Bronchial epithelial cell (primary cell): ENCODE measurements at regions not wholly inside any gene's neighbourhood (a gene's known extent, or its start where the extent isn't known, plus 50 kb on each side); places are given as distances from the start of the nearest gene placed in this dataset.

Experiments used
- DNase-seq: peaks from one replicate; pipeline ENCODE4 v3.0.0-alpha.2; 2010; ENCODE audit warnings: low read depth
- FAIRE-seq: peaks from 2 replicates; lab custom pipeline; 2011; peaks lifted over from hg19 to GRCh38; lab: Jason Lieb, UNC
- H3K27me3 ChIP-seq: 2 replicates; pipeline ENCODE4 v1.5.1; 2011; ENCODE audit warnings: low read length; ENCODE audit not compliant: control insufficient read depth, insufficient read depth
- H3K36me3 ChIP-seq: 2 replicates; pipeline ENCODE4 v1.5.1; 2011; ENCODE audit warnings: low read length; ENCODE audit not compliant: control insufficient read depth, insufficient read depth
- H3K4me3 ChIP-seq: 2 replicates; pipeline ENCODE4 v1.5.1; 2011; ENCODE audit warnings: mild to moderate bottlenecking, low read depth, low read length, control low read depth
- CTCF ChIP-seq: IDR thresholded peaks from 2 replicates; pipeline ENCODE4 v1.5.1; 2011; ENCODE audit warnings: mild to moderate bottlenecking, moderate library complexity, low read length, control low read depth, inconsistent platforms; ENCODE audit not compliant: insufficient read depth, severe bottlenecking

GRCh38 chr18:73807551-73808192 lies 340.0 kb downstream of the FBXO15 start:
- Histone ChIP-seq H3K27me3 (peaks cover 2% of the 10 kb centered on the region), H3K36me3 (no peaks in the 10 kb centered on the region), H3K4me3 (no peak overlapping the region)
- no peak for FAIRE-seq
- DNase-seq = no peak
- TF ChIP-seq CTCF = no peak

- Histone ChIP-seq H3K27me3 (no peaks in the 10 kb centered on the region), H3K36me3 (no peaks in the 10 kb centered on the region), H3K4me3 (no peak overlapping the region)
- DNase-seq (no peak), FAIRE-seq (no peak)
- no peak for TF ChIP-seq CTCF
Observed at GRCh38 chr18:73805991-73806390, 341.6 kb downstream of the FBXO15 start.

GRCh38 chr18:73797419-73797818 lies 350.2 kb downstream of the FBXO15 start:
- Histone ChIP-seq H3K36me3 (no peaks in the 10 kb centered on the region), H3K4me3 (no peak overlapping the region), H3K27me3 (no peaks in the 10 kb centered on the region)
- TF ChIP-seq CTCF = no peak
- DNase-seq (no peak), FAIRE-seq (no peak)

- Histone ChIP-seq H3K4me3 (no peak overlapping the region), H3K27me3 (no peaks in the 10 kb centered on the region), H3K36me3 (no peaks in the 10 kb centered on the region)
- DNase-seq (peak; percentile 74), FAIRE-seq (no peak)
- no peak for TF ChIP-seq CTCF
Observed at GRCh38 chr18:73793386-73793785, 354.2 kb downstream of the FBXO15 start.

- H3K27me3 ChIP-seq = no peaks in the 10 kb centered on the region
- FAIRE-seq (no peak), DNase-seq (no peak)
- no peaks in the 10 kb centered on the region for H3K36me3 ChIP-seq
- TF ChIP-seq CTCF = no peak
- no peak overlapping the region for H3K4me3 ChIP-seq
Observed at GRCh38 chr18:73791081-73791480, 356.6 kb downstream of the FBXO15 start.

- Histone ChIP-seq H3K27me3 (no peaks in the 10 kb centered on the region), H3K36me3 (no peaks in the 10 kb centered on the region), H3K4me3 (no peak overlapping the region)
- no peak for TF ChIP-seq CTCF
- FAIRE-seq = no peak
- DNase-seq = peak; percentile 80
Observed at GRCh38 chr18:73790587-73790986, 357.0 kb downstream of the FBXO15 start.
